GM13976 (cell line): ENCODE measurements at regions not wholly inside any gene's neighbourhood (a gene's known extent, or its start where the extent isn't known, plus 50 kb on each side); places are given as distances from the start of the nearest gene placed in this dataset.

ENCODE experiments used
- DNase-seq: peaks from one replicate; pipeline ENCODE4 v3.0.0; 2012; ENCODE audit warnings: low spot score
- in situ Hi-C: fragments of 300-500 bp; cut with MboI; formaldehyde crosslinking; loops from one replicate; pipeline ENCODE4 v1.12.0; 2022; ENCODE audit warnings: low sequenced_read_pairs, mixed read lengths, inconsistent platforms; ENCODE audit not compliant: unreplicated experiment
- TF ChIP-seq, protein P1 (sequence below): IDR thresholded peaks from 2 replicates; pipeline ENCODE4 v1.5.1; 2012; ENCODE audit warnings: borderline replicate concordance, mild to moderate bottlenecking; ENCODE audit not compliant: insufficient read depth; ENCODE audit errors: extremely low read depth, missing control alignments, control extremely low read depth

- TF ChIP-seq, protein P1, sequence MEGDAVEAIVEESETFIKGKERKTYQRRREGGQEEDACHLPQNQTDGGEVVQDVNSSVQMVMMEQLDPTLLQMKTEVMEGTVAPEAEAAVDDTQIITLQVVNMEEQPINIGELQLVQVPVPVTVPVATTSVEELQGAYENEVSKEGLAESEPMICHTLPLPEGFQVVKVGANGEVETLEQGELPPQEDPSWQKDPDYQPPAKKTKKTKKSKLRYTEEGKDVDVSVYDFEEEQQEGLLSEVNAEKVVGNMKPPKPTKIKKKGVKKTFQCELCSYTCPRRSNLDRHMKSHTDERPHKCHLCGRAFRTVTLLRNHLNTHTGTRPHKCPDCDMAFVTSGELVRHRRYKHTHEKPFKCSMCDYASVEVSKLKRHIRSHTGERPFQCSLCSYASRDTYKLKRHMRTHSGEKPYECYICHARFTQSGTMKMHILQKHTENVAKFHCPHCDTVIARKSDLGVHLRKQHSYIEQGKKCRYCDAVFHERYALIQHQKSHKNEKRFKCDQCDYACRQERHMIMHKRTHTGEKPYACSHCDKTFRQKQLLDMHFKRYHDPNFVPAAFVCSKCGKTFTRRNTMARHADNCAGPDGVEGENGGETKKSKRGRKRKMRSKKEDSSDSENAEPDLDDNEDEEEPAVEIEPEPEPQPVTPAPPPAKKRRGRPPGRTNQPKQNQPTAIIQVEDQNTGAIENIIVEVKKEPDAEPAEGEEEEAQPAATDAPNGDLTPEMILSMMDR = no peak
Measured at GRCh38 chr3:99094606-99095005, 193.1 kb upstream of the DCBLD2 start.

GRCh38 chr3:99087277-99087676 lies 185.8 kb upstream of the DCBLD2 start:
- TF ChIP-seq, protein P1 = no peak
- in situ Hi-C loops = no loop called here
- DNase-seq = no peak

More at GRCh38 chr3:99094606-99095005, 193.1 kb upstream of the DCBLD2 start:
- no peak for DNase-seq
- in situ Hi-C loops = no loop called here

DNA sequence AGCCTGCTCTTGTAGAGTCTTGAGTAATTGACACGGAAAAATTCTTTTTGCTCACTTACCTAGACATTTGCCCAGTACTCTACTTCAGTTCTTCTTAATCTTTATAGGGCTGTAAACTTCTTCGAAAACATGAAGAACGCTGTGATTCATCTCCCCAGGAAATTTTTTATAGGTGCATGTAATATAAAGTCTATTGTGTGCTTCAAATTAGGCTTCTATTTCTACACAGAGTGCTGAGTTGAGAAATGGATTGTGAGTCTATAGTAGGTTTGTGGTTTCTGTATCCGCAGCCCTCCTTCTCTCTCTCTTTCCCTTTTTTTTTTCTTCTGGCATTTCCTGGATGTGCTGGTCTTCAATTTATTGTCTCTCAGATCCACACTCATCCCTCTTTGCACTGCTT lies 183.3 kb upstream of the DCBLD2 start:
- DNase-seq = no peak
- TF ChIP-seq, protein P1 = no peak
- in situ Hi-C loops = no loop called here

DNA sequence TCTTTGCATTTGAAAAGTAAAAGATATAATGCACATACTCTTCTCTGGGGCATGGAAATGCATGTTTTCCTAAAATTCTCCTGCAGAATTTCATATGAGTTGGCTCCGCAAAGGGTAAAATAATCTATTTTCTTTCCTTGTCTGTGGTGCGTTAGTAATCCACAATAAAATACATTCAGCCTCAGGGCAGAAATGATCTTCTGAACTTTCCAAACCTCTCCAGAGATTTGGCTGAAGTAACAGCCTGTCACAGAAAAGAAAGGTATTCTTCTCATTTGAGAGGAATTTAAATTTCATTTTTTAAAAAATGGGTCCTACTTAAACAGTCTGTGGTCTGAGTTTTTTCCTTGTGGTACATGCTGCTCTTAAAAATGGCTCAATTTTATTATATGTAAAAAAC lies 182.7 kb upstream of the DCBLD2 start:
- DNase-seq = no peak
- TF ChIP-seq, protein P1 = no peak
- in situ Hi-C loops = no loop called here

DNA sequence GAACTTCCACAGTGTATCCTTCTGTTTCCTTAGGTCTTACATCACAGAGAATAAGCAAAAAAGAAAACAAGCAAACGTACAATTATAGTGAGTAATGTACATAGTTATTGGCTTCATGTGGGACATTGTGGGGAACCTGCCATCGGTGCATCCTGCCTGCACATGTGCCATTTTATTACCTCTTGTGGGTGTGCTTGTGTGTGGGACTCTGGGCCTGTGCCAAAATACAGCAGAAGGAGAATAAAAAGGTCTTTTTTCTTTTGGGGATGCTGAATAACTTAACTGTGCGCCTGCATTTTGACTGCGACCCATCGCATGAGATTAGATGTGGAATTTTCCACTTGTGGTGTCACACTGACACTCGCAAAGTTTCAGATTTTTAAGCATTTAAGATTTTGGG lies 169.6 kb upstream of the DCBLD2 start:
- in situ Hi-C loops = no loop called here
- TF ChIP-seq, protein P1 = no peak
- DNase-seq = no peak

DNA sequence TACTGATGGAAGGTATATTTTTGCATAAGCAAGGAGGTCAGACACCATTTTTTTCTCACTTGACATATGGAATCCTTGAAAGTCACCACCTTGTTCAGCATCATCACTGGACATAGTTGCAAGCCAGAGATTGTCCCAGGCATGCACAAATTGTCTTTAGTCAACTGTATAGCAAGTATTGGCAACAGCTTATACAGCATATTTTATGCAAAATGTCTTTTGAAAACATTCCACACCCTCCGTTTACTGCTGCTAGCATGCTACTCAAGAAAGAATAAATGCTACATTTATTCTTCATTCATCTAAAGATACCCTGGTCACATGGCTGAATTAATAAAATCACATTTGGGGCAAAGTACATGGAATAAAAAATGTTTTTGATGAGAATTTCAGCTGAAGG lies 168.5 kb upstream of the DCBLD2 start:
- DNase-seq = no peak
- TF ChIP-seq, protein P1 = no peak
- in situ Hi-C loops = no loop called here

GRCh38 chr3:99066863-99067262 lies 165.4 kb upstream of the DCBLD2 start:
- DNase-seq = no peak
- TF ChIP-seq, protein P1 = no peak
- in situ Hi-C loops = no loop called here
